ENCODE measurements at regions not wholly inside any gene's neighbourhood (a gene's known extent, or its start where the extent isn't known, plus 50 kb on each side); places are given as distances from the start of the nearest gene placed in this dataset.

DNA sequence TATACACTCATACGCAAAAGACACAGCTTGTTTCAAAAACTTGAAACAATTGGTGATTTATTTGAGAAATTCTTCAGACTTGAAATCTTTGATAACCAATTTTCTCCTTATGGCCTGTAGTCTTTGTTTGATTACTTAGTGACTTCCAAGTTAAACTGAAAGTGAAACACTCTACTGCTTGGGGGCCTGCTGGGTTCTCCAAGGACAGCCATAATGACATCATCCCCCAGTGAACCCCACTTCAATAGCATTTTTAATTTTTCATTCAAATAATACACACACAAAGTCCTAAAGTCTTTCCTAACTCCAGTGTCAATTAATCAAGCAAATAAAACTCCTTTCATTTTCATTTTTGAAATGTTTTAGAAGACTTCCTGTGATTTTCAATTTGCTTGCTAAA lies 59.2 kb downstream of the KRTAP19-8 start (continued):
- TF ChIP-seq, protein P1, sequence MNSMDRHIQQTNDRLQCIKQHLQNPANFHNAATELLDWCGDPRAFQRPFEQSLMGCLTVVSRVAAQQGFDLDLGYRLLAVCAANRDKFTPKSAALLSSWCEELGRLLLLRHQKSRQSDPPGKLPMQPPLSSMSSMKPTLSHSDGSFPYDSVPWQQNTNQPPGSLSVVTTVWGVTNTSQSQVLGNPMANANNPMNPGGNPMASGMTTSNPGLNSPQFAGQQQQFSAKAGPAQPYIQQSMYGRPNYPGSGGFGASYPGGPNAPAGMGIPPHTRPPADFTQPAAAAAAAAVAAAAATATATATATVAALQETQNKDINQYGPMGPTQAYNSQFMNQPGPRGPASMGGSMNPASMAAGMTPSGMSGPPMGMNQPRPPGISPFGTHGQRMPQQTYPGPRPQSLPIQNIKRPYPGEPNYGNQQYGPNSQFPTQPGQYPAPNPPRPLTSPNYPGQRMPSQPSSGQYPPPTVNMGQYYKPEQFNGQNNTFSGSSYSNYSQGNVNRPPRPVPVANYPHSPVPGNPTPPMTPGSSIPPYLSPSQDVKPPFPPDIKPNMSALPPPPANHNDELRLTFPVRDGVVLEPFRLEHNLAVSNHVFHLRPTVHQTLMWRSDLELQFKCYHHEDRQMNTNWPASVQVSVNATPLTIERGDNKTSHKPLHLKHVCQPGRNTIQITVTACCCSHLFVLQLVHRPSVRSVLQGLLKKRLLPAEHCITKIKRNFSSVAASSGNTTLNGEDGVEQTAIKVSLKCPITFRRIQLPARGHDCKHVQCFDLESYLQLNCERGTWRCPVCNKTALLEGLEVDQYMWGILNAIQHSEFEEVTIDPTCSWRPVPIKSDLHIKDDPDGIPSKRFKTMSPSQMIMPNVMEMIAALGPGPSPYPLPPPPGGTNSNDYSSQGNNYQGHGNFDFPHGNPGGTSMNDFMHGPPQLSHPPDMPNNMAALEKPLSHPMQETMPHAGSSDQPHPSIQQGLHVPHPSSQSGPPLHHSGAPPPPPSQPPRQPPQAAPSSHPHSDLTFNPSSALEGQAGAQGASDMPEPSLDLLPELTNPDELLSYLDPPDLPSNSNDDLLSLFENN (IDR thresholded peaks at IDR 0.05; ENCODE audit: low read depth in 2 of 2, low read length in 2 of 2), result no peak
- TF ChIP-seq ERF (CRISPR knock-in tag; IDR thresholded peaks at IDR 0.05) (no peak), DACH1 (IDR thresholded peaks at IDR 0.05; ENCODE audit: partially characterized antibody) (no peak), SNIP1 (IDR thresholded peaks at IDR 0.05; ENCODE audit: low read depth) (no peak), SIN3B (IDR thresholded peaks at IDR 0.05; ENCODE audit: low read depth) (no peak), CGGBP1 (CRISPR knock-in tag; IDR thresholded peaks at IDR 0.05) (no peak), ZNF764 (CRISPR knock-in tag; IDR thresholded peaks at IDR 0.05; ENCODE audit: low read depth) (no peak), ZNF354B (CRISPR knock-in tag; IDR thresholded peaks at IDR 0.05) (no peak), ZC3H11A (IDR thresholded peaks at IDR 0.05; ENCODE audit: low read depth, low read length) (no peak), CCAR2 (IDR thresholded peaks at IDR 0.05; ENCODE audit: low read depth, low read length) (no peak), RBBP5 (IDR thresholded peaks at IDR 0.05; ENCODE audit: borderline replicate concordance, insufficient read depth, low read length, poor library complexity, severe bottlenecking) (no peak), FOS (IDR thresholded peaks at IDR 0.05; ENCODE audit: extremely low read depth, insufficient read length) (no peak)
- TF ChIP-seq, protein P2, sequence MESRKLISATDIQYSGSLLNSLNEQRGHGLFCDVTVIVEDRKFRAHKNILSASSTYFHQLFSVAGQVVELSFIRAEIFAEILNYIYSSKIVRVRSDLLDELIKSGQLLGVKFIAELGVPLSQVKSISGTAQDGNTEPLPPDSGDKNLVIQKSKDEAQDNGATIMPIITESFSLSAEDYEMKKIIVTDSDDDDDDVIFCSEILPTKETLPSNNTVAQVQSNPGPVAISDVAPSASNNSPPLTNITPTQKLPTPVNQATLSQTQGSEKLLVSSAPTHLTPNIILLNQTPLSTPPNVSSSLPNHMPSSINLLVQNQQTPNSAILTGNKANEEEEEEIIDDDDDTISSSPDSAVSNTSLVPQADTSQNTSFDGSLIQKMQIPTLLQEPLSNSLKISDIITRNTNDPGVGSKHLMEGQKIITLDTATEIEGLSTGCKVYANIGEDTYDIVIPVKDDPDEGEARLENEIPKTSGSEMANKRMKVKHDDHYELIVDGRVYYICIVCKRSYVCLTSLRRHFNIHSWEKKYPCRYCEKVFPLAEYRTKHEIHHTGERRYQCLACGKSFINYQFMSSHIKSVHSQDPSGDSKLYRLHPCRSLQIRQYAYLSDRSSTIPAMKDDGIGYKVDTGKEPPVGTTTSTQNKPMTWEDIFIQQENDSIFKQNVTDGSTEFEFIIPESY (CRISPR knock-in tag; IDR thresholded peaks at IDR 0.05), result no peak
- TF ChIP-seq, protein P3, sequence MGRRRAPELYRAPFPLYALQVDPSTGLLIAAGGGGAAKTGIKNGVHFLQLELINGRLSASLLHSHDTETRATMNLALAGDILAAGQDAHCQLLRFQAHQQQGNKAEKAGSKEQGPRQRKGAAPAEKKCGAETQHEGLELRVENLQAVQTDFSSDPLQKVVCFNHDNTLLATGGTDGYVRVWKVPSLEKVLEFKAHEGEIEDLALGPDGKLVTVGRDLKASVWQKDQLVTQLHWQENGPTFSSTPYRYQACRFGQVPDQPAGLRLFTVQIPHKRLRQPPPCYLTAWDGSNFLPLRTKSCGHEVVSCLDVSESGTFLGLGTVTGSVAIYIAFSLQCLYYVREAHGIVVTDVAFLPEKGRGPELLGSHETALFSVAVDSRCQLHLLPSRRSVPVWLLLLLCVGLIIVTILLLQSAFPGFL (CRISPR knock-in tag; IDR thresholded peaks at IDR 0.05), result no peak
